ENCODE measurements at regions not wholly inside any gene's neighbourhood (a gene's known extent, or its start where the extent isn't known, plus 50 kb on each side); places are given as distances from the start of the nearest gene placed in this dataset.
"Not testable (repeated sequence)": the region's sequence is repeated elsewhere in the genome, so short reads cannot be mapped to it uniquely, and the experiment has no call there.

- DNase-seq (no peak), ATAC-seq (ENCODE audit: low read depth in 2 of 2) (no peak)
- Mint-ChIP-seq H3K27me3 (no peaks in the 10 kb centered on the region), H3K9me3 (peaks cover 0 to 2% (median 0%) of the 10 kb centered on the region in 7 donors), H3K36me3 (no peaks in the 10 kb centered on the region), H3K27ac (no peak overlapping the region), H3K4me3 (no peak overlapping the region), H3K4me1 (peaks cover 4 to 13% (median 11%) of the 10 kb centered on the region in 3 donors)
Measured at GRCh38 chr17:68097161-68097805, 61.7 kb downstream of the KPNA2 start.

- not testable (repeated sequence) for H3K27ac Mint-ChIP-seq; DNase-seq; H3K36me3 Mint-ChIP-seq; ATAC-seq (ENCODE audit: low read depth in 2 of 2); H3K27me3 Mint-ChIP-seq; H3K9me3 Mint-ChIP-seq
- Mint-ChIP-seq H3K4me1 (peaks cover 4 to 30% (median 28%) of the 10 kb centered on the region in 3 donors), H3K4me3 (peak overlapping the region in 1 of 8 donors; percentile 92)
Measured at GRCh38 chr17:68099341-68099753, 63.8 kb downstream of the KPNA2 start.

- H3K4me3 Mint-ChIP-seq = peak overlapping the region; percentile 30 to 96 (median 92)
- no peak for DNase-seq
- no peak for ATAC-seq (ENCODE audit: low read depth in 2 of 2)
- H3K36me3 Mint-ChIP-seq = no peaks in the 10 kb centered on the region
- H3K27me3 Mint-ChIP-seq = no peaks in the 10 kb centered on the region
- H3K27ac Mint-ChIP-seq = peak overlapping the region in 4 of 6 donors; percentile 15 to 84 (median 52)
- peaks cover 0 to 2% (median 0%) of the 10 kb centered on the region in 7 donors for H3K9me3 Mint-ChIP-seq
- peaks cover 4 to 35% (median 30%) of the 10 kb centered on the region in 3 donors for H3K4me1 Mint-ChIP-seq
Measured at GRCh38 chr17:68100000-68100641, 64.6 kb downstream of the KPNA2 start.

GRCh38 chr17:68101075-68101986, 65.8 kb downstream of the KPNA2 start:
- Mint-ChIP-seq H3K9me3 (peaks cover 0 to 2% (median 0%) of the 10 kb centered on the region in 7 donors), H3K4me3 (peak overlapping the region; percentile 92 to 98 (median 94)), H3K27me3 (no peaks in the 10 kb centered on the region), H3K36me3 (no peaks in the 10 kb centered on the region), H3K4me1 (peaks cover 8 to 41% (median 37%) of the 10 kb centered on the region in 3 donors), H3K27ac (peak overlapping the region; percentile 92 to 99 (median 96))
- ATAC-seq (ENCODE audit: low read depth in 2 of 2) (peak; percentile 79 to 83), DNase-seq (peak; percentile 72)

GRCh38 chr17:68101987-68102314, 66.4 kb downstream of the KPNA2 start:
- Mint-ChIP-seq H3K4me3 (peak overlapping the region; percentile 92 to 98 (median 94)), H3K36me3 (no peaks in the 10 kb centered on the region), H3K27ac (peak overlapping the region; percentile 92 to 99 (median 96)), H3K27me3 (no peaks in the 10 kb centered on the region), H3K4me1 (peaks cover 14 to 47% (median 42%) of the 10 kb centered on the region in 3 donors), H3K9me3 (peaks cover 0 to 2% (median 0%) of the 10 kb centered on the region in 7 donors)
- ATAC-seq (ENCODE audit: low read depth in 2 of 2) = no peak
- no peak for DNase-seq

GRCh38 chr17:68102318-68102758, 66.8 kb downstream of the KPNA2 start:
- peaks cover 18 to 51% (median 45%) of the 10 kb centered on the region in 3 donors for H3K4me1 Mint-ChIP-seq
- H3K4me3 Mint-ChIP-seq = peak overlapping the region; percentile 92 to 98 (median 94)
- H3K9me3 Mint-ChIP-seq = peaks cover 0 to 2% (median 0%) of the 10 kb centered on the region in 7 donors
- ATAC-seq (ENCODE audit: low read depth in 2 of 2) (peak; percentile 25 to 29), DNase-seq (peak; percentile 12)
- H3K27me3 Mint-ChIP-seq = no peaks in the 10 kb centered on the region
- H3K36me3 Mint-ChIP-seq = no peaks in the 10 kb centered on the region
- peak overlapping the region; percentile 92 to 99 (median 96) for H3K27ac Mint-ChIP-seq

GRCh38 chr17:68103148-68103547, 67.6 kb downstream of the KPNA2 start:
- H3K36me3 Mint-ChIP-seq = peaks cover 0 to under 1% of the 10 kb centered on the region in 2 donors
- ATAC-seq (ENCODE audit: low read depth in 2 of 2) (no peak), DNase-seq (no peak)
- H3K9me3 Mint-ChIP-seq = peaks cover 0 to 2% (median 0%) of the 10 kb centered on the region in 7 donors
- peaks cover 20 to 54% (median 47%) of the 10 kb centered on the region in 3 donors for H3K4me1 Mint-ChIP-seq
- H3K4me3 Mint-ChIP-seq = peak overlapping the region in 6 of 8 donors; percentile 77 to 98 (median 92)
- H3K27me3 Mint-ChIP-seq = no peaks in the 10 kb centered on the region
- H3K27ac Mint-ChIP-seq = peak overlapping the region in 4 of 6 donors; percentile 43 to 65 (median 48)

- Mint-ChIP-seq H3K9me3 (peaks cover 0 to 1% (median 0%) of the 10 kb centered on the region in 7 donors), H3K27ac (peak overlapping the region in 5 of 6 donors; percentile 4 to 87 (median 56)), H3K4me3 (peak overlapping the region in 1 of 8 donors; percentile 23), H3K4me1 (peaks cover 23 to 56% (median 45%) of the 10 kb centered on the region in 3 donors), H3K27me3 (no peaks in the 10 kb centered on the region), H3K36me3 (peaks cover 7 to 9% of the 10 kb centered on the region in 2 donors)
- ATAC-seq (ENCODE audit: low read depth in 2 of 2) (no peak), DNase-seq (no peak)
Measured at GRCh38 chr17:68106085-68106484, 70.5 kb downstream of the KPNA2 start.

GRCh38 chr17:68107373-68107772, 71.8 kb downstream of the KPNA2 start:
- Mint-ChIP-seq H3K4me3 (no peak overlapping the region), H3K27me3 (no peaks in the 10 kb centered on the region)

GRCh38 chr17:68108313-68109000, 72.9 kb downstream of the KPNA2 start:
- no peak for ATAC-seq (ENCODE audit: low read depth in 2 of 2)
- Mint-ChIP-seq H3K4me1 (peaks cover 19 to 35% (median 30%) of the 10 kb centered on the region in 3 donors), H3K27me3 (no peaks in the 10 kb centered on the region), H3K27ac (no peak overlapping the region), H3K4me3 (no peak overlapping the region), H3K9me3 (peaks cover 0 to 1% (median 0%) of the 10 kb centered on the region in 7 donors), H3K36me3 (peaks cover 7 to 9% of the 10 kb centered on the region in 2 donors)
- no peak for DNase-seq

More at GRCh38 chr17:68107373-68107772, 71.8 kb downstream of the KPNA2 start:
- peaks cover 19 to 46% (median 41%) of the 10 kb centered on the region in 3 donors for H3K4me1 Mint-ChIP-seq
- H3K27ac Mint-ChIP-seq = no peak overlapping the region
- no peak for DNase-seq
- H3K36me3 Mint-ChIP-seq = peaks cover 7 to 9% of the 10 kb centered on the region in 2 donors
- H3K9me3 Mint-ChIP-seq = peaks cover 0 to 1% (median 0%) of the 10 kb centered on the region in 7 donors
- ATAC-seq (ENCODE audit: low read depth in 2 of 2) = no peak

GRCh38 chr17:68109404-68109803, 73.9 kb downstream of the KPNA2 start:
- H3K36me3 Mint-ChIP-seq; DNase-seq; H3K9me3 Mint-ChIP-seq; ATAC-seq (ENCODE audit: low read depth in 2 of 2); H3K27me3 Mint-ChIP-seq; H3K27ac Mint-ChIP-seq; H3K4me3 Mint-ChIP-seq: not testable (repeated sequence)
- peaks cover 19 to 28% (median 25%) of the 10 kb centered on the region in 3 donors for H3K4me1 Mint-ChIP-seq

GRCh38 chr17:68116211-68116610, 80.7 kb downstream of the KPNA2 start:
- ATAC-seq (ENCODE audit: low read depth in 2 of 2); H3K9me3 Mint-ChIP-seq; H3K4me3 Mint-ChIP-seq; H3K27me3 Mint-ChIP-seq; DNase-seq; H3K4me1 Mint-ChIP-seq; H3K27ac Mint-ChIP-seq: not testable (repeated sequence)
- peaks cover 14 to 16% of the 10 kb centered on the region in 2 donors for H3K36me3 Mint-ChIP-seq

Measured in naive B cell (primary cell).